ENCODE measurements at regions not wholly inside any gene's neighbourhood (a gene's known extent, or its start where the extent isn't known, plus 50 kb on each side); places are given as distances from the start of the nearest gene placed in this dataset.

GRCh38 chr3:43867436-43868072 lies 176.8 kb downstream of the ABHD5 start:
- DNase-seq = no peak

GRCh38 chr3:43869491-43869890 lies 178.8 kb downstream of the ABHD5 start:
- DNase-seq = no peak

- no peak for DNase-seq
These were observed 179.4 kb downstream of the ABHD5 start for GRCh38 chr3:43870120-43870519.

GRCh38 chr3:43870844-43871626 lies 180.3 kb downstream of the ABHD5 start:
- DNase-seq = no peak

GRCh38 chr3:43871627-43872245 lies 181.0 kb downstream of the ABHD5 start:
- no peak for DNase-seq

DNA sequence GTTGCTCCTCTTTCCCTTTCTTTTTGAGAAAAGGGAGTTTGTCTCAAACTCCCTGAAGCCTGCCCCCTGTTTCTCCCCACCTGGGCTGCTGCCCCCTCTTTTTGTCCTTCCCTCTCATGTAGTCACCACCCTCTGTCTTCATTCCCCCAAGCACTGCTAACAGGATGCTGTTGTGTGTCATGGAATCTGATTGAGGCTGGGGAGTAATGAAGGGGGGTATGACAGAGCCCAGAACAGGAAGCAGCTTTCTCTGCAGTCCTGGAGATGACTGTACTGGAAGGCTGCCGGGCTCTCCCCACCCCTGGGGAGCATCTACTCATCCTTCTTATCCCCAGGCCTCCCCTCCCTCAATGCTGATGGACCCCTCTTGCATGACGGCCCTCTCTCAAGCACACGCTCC lies 181.6 kb downstream of the ABHD5 start:
- no peak for DNase-seq

- DNase-seq = no peak
These were observed 182.2 kb downstream of the ABHD5 start for GRCh38 chr3:43872901-43873300.

DNA sequence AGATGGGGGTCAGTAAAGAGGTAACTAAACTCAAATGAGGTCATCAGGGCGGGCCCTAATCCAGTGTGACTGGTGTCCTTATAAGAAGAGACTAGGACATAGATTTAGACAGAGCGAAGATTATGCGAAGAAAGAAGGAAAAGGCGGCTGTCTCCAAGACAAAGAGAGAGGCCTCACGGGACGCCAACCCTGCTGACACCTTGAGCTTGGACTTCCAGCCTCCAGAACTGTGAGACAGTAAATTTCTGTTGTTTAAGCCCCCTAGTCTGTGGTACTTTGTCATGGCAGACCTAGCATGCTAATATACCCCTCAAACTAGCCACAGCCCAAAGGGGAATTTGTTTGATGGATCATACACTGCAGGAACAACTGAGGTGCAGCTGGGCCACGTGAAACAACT lies 183.0 kb downstream of the ABHD5 start:
- no peak for DNase-seq

DNA sequence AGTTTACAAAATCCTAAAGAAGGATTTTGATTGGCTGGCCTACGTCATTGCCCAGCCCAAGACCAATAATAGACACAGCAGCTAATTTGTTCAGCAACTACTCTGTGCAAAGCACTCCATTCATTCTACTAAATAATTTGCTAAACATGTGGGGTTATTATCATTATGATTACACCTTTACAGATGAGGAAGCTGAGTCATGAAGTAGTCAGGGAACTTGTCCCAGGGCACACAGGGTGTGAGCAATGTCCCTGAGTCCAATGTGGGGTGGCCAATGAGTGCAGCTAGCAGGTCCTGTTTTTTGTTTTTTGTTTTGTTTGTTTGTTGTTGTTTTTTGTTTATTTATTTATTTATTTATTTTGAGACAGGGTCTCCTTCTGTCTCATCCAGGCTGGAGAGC lies 183.6 kb downstream of the ABHD5 start:
- no peak for DNase-seq

DNA sequence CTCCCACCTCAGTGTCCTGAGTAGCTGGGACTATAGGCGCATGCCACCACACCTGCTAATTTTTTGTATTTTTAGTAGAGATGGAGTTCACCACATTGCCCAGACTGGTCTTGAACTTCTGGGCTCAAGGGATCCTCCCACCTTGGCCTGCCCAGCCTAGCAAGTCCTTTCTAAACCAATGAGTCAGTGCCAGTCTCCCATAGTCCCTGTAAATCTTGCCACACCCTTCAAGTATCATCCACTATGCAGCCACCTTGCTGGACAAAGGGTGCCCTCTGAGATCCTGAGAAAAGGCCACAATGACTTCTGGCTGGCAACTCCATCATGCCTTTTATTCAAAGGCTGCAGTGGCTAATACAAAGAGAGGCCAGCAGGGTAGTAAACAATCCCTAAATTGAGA lies 184.0 kb downstream of the ABHD5 start:
- DNase-seq = no peak

DNA sequence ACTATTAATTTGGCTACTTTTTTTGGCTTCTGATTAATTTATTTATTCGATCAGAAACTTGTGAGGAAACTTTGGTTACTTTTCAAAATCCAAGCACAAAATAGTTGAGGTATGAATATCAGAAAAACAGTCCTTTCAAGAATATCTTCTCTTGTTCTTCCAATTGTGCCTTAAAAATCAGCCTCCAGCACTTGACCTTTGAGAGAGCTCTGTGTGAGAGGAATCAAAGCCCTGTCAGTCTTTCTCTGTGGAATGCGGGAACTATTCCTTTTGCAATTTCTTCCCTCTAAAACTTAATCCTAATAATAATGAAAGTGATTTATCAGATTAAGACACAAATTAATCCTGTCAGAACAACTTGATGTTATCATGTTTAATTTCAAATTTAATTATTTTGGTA lies 185.9 kb downstream of the ABHD5 start:
- DNase-seq = no peak

- DNase-seq = no peak
These were observed 188.4 kb downstream of the ABHD5 start for GRCh38 chr3:43879166-43879565.

- DNase-seq = no peak
These were observed 192.4 kb downstream of the ABHD5 start for GRCh38 chr3:43882976-43883680.

GRCh38 chr3:43883729-43884396 lies 193.1 kb downstream of the ABHD5 start:
- DNase-seq = no peak

GRCh38 chr3:43884581-43884980 lies 193.8 kb downstream of the ABHD5 start:
- no peak for DNase-seq

DNA sequence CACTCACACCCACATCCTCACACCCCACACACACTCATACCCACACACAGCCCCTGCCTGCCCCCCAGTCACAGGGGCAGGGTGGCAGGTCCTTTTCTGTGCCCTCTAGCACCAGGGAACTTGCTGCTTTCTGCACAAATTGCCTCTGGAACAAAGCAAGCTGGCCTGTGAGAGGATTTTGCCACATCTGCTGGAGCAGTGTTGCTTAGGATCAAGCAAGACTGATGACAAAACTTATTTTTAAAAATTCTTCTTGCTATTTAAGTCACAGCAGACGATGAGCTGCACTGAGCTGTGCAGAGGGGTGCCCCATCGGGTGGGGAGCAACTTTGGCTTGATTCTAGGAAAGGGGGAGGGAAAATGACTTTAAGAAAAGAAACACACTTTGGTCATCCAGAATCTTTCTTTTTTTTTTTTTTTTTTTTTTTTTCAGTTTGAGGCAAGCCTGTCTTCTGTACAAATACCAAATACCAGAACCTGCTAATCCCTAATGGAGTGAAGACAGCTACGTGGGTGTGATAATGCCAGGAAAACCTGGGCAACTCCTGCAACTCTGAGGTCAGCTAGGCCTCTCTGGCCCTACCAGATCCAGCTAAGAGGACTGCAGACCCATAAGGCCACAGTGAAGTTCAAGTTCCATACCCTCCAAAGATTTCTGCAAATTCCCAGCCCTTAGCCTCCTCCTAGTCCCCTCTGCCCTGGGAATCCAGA lies 195.3 kb downstream of the ABHD5 start:
- no peak for DNase-seq

DNA sequence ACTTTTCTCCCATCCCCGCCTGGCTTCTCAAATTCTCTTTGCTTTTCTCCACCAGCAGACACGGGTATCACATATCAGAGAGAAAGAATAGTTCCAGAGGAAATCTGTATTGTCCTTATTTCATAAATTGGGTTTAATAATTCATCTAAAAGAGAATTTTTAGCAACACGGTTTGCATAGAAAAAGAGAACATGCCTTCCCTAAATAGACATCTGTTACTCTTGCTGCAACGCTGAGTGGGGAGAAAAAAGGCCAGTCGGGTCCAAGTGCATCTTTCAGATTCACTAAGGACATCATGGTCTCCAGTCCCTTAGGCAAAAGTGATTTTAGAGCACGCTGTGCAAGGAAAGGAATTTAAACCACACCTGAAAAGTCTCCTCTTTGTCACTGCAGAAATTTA lies 201.3 kb downstream of the ABHD5 start:
- no peak for DNase-seq

- DNase-seq = no peak
These were observed 201.8 kb downstream of the ABHD5 start for GRCh38 chr3:43892526-43892925.

DNA sequence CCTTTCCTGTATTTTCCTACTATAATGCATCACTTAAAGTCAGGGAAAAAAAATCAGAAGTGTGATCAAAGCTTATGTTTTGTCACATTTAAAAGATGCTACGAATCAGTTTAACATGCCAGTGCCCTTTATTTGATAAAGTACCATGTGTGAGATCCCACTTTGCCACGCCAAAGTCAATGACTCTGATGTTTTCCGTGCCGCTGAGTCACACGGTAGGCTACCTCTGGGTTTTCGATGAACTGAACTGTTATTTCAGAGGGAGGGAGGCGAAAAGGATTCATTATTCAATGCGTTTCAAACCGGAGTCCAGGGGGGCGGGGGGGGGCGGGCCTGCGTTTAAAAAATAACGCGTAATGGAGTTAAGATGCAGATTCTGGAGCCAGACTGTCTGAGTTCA lies 203.0 kb downstream of the ABHD5 start:
- no peak for DNase-seq

DNA sequence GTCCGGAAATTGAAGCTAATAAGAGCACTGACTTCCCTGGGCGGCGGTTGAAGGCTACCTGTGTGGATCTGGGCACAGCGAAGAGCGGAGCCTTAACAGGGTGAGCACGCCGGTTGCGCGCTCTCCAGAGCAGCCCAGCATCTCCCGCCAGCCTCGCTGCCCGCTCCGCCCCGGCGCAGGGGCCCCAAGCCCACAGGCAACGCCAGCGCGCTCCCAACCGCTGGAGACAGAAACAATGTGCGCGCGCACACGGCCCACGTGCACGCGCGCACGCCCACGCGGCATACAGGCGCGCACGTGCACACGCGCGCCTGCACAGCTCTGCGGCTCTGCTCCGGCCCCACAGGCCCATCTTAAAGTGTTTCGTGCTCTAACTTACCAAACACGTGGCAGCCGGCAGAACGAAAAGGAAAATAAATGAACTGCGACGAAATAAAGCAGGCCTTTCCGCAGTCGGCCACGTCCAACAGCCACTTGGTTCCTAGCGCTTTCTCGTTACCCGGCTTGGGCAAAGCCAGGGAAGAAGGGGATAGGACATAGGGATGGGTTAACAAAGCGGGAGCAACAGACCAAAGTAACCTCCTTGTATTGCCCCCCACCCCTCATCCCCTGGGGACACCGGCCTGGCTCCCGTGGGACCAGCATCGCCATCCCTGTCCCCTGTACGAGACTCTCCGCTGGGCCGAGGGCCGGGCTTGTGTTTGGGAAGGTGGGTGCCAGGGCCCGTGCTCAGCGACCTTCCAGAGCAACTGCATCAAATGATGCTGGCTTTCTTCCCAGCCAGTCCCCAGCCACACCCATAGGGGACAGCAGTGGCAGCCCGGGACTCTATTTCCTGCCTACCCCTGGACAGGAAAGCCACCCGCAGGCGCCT lies 203.7 kb downstream of the ABHD5 start:
- DNase-seq = no peak

- no peak for DNase-seq
These were observed 204.8 kb downstream of the ABHD5 start for GRCh38 chr3:43895573-43895972.

All from bone marrow (tissue), 2 donors.